K562 (cell line): ENCODE measurements at regions not wholly inside any gene's neighbourhood (a gene's known extent, or its start where the extent isn't known, plus 50 kb on each side); places are given as distances from the start of the nearest gene placed in this dataset.

Experiments used
- ATAC-seq: fragments of 200-7000 bp; cut with Tn5 transposase; 3 replicates; pipeline ENCODE4 v1.9.1; 2020; ENCODE audit warnings: moderate library complexity
- BruUV-seq: library from RNA; stranded (reverse); fragments of 400-500 nt; replicated peaks from 2 replicates; lab custom pipeline; 2021; lab: Mats Ljungman, UMichigan
- CTCF ChIA-PET: fragments of 300-600 bp; formaldehyde crosslinking; extraction: SDS; loops from one replicate; lab custom pipeline; 2021; ENCODE audit warnings: low intra/inter-chr PET ratio; lab: Yijun Ruan, JAX
- POLR2A ChIA-PET: fragments of 300-600, 350-650 bp; sonication (Branson Sonifier 250); formaldehyde crosslinking; extraction: SDS; loops from one replicate; lab custom pipeline; 2021; ENCODE audit warnings: antibody characterized with exemption, inconsistent platforms; lab: Yijun Ruan, JAX
- DNase-seq, 4 experiments: peaks; one replicate each; pipeline versions ENCODE4 v3.0.0 to v3.0.0-alpha.2; 2011 to 2018; ENCODE audit warnings: low spot score in 3 of 4, mixed read lengths in 3 of 4; ENCODE audit errors: extremely low read depth in 1 of 4
- FAIRE-seq: peaks from 2 replicates; lab custom pipeline; 2011; peaks lifted over from hg19 to GRCh38; lab: Jason Lieb, UNC
- H2AFZ ChIP-seq: 2 replicates; pipeline ENCODE4 v1.6.0; 2011; ENCODE audit warnings: low read depth, low read length, control low read depth, inconsistent platforms
- H3K27ac ChIP-seq: fragments of 200-600 bp; 3 replicates; pipeline ENCODE4 v1.8.0; 2011; ENCODE audit warnings: low read depth, mild to moderate bottlenecking, control low read depth, inconsistent platforms, low read length, moderate library complexity, mixed read lengths; ENCODE audit errors: extremely low read depth
- H3K27me3 ChIP-seq, 2 experiments: fragments of 300-600 bp in 1 of 2; 2 replicates in 1 of 2; 3 replicates in 1 of 2; pipeline versions ENCODE4 v1.6.0 to v1.8.0; 2011; ENCODE audit warnings: inconsistent platforms in 2 of 2, low read length in 2 of 2, mild to moderate bottlenecking in 1 of 2, mixed read lengths in 1 of 2, moderate library complexity in 1 of 2; ENCODE audit not compliant: control insufficient read depth in 2 of 2, insufficient read depth in 2 of 2
- H3K36me3 ChIP-seq: fragments of 300-600 bp; 3 replicates; pipeline ENCODE4 v1.8.0; 2011; ENCODE audit warnings: mild to moderate bottlenecking, low read length, inconsistent platforms; ENCODE audit not compliant: control insufficient read depth, insufficient read depth
- H3K4me1 ChIP-seq, 2 experiments: fragments of 200-600 bp in 1 of 2; replicated peaks in 1 of 2; 2 replicates in 1 of 2; 3 replicates in 1 of 2; pipeline versions ENCODE4 v1.5.1 to v1.8.0; 2011; ENCODE audit warnings: inconsistent platforms in 2 of 2, low read length in 2 of 2, mild to moderate bottlenecking in 1 of 2, mixed read lengths in 1 of 2, moderate library complexity in 1 of 2; ENCODE audit not compliant: control insufficient read depth in 2 of 2, insufficient read depth in 2 of 2
- H3K4me2 ChIP-seq: 2 replicates; pipeline ENCODE4 v1.6.1; 2011; ENCODE audit warnings: low read length, control low read depth, inconsistent platforms, mixed read lengths; ENCODE audit not compliant: insufficient read depth
- H3K4me3 ChIP-seq: fragments of 200-600 bp; sonication (generic), shearing (Covaris generic); 2 replicates; pipeline ENCODE4 v1.5.1; 2016; ENCODE audit warnings: control low read depth, inconsistent platforms
- H3K79me2 ChIP-seq: fragments of 200-600 bp; 3 replicates; pipeline ENCODE4 v1.8.0; 2011; ENCODE audit warnings: low read length, inconsistent platforms; ENCODE audit not compliant: control insufficient read depth, insufficient read depth
- H3K9ac ChIP-seq, 2 experiments: 2 replicates each; pipeline versions ENCODE4 v1.6.0 to v1.6.1; 2011; ENCODE audit warnings: low read depth in 2 of 2, low read length in 2 of 2, control low read depth in 1 of 2, inconsistent platforms in 1 of 2, mild to moderate bottlenecking in 1 of 2, mixed read lengths in 1 of 2; ENCODE audit not compliant: insufficient read depth in 1 of 2
- H3K9me1 ChIP-seq: one replicate; pipeline ENCODE4 v1.6.0; 2011; ENCODE audit warnings: inconsistent platforms, mild to moderate bottlenecking, low read length, moderate library complexity; ENCODE audit not compliant: control insufficient read depth, insufficient read depth
- H3K9me3 ChIP-seq: replicated peaks from 2 replicates; pipeline ENCODE4 v1.5.1; 2011; ENCODE audit warnings: low read depth, low read length, inconsistent platforms; ENCODE audit not compliant: control insufficient read depth, insufficient read depth
- H4K20me1 ChIP-seq: replicated peaks from 2 replicates; pipeline ENCODE4 v1.6.1; 2011; ENCODE audit warnings: low read length, inconsistent platforms, mixed read lengths; ENCODE audit not compliant: control insufficient read depth, insufficient read depth
- BCOR ChIP-seq: fragments of 450-650 bp; IDR thresholded peaks from 2 replicates; pipeline ENCODE4 v1.6.1; 2016
- FOSL1 ChIP-seq: fragments of 200-800 bp; sonication (Bioruptor generic); conservative IDR thresholded peaks from 2 replicates; pipeline ENCODE4 v1.6.1; 2016; ENCODE audit warnings: missing genetic modification characterization, missing compliant biosample characterization
- MEF2A ChIP-seq: IDR thresholded peaks from 2 replicates; pipeline ENCODE4 v1.6.1; 2011; ENCODE audit warnings: low read depth, mild to moderate bottlenecking, low read length, moderate library complexity; ENCODE audit not compliant: control insufficient read depth
- POLR3G ChIP-seq: IDR thresholded peaks from 2 replicates; pipeline ENCODE4 v1.6.1; 2011; ENCODE audit not compliant: insufficient read length, insufficient replicate concordance; ENCODE audit errors: extremely low read depth
- SIN3A ChIP-seq, 2 experiments: fragments of 150-350 bp in 1 of 2; IDR thresholded peaks; 2 replicates each; pipeline ENCODE4 v1.6.1; 2011 to 2016; ENCODE audit warnings: borderline replicate concordance in 2 of 2, low read depth in 2 of 2, low read length in 2 of 2, mild to moderate bottlenecking in 2 of 2, moderate library complexity in 2 of 2; ENCODE audit not compliant: control insufficient read depth in 1 of 2
- THRAP3 ChIP-seq: fragments of 450-650 bp; IDR thresholded peaks from 2 replicates; pipeline ENCODE4 v1.6.1; 2016; ENCODE audit warnings: mild to moderate bottlenecking, inconsistent platforms, borderline replicate concordance
- WGBS: fragments of 100-300 bp; shearing (Covaris generic); methylation state at CpG from one replicate; pipeline ENCODE4 v1.1.6; 2016; ENCODE audit warnings: low coverage, mixed read lengths; ENCODE audit not compliant: insufficient coverage; ENCODE audit errors: missing lambda C conversion rate; 5-methylcytosine and 5-hydroxymethylcytosine counted together
- in situ Hi-C: fragments of 300-500 bp; cut with MboI; formaldehyde crosslinking; loops from 4 replicates; pipeline ENCODE4 v1.15.0; 2018; ENCODE audit warnings: inconsistent platforms, mixed read lengths
- intact Hi-C: fragments of 100-400 bp; cut with micrococcal nuclease; formaldehyde crosslinking; loops from 2 replicates; pipeline ENCODE4 v1.14.2; 2022
- TF ChIP-seq, protein P1 (sequence below): fragments of 250-450 bp; sonication (Bioruptor Pico); IDR thresholded peaks from 2 replicates; pipeline ENCODE4 v1.4.0; 2020; ENCODE audit warnings: mild to moderate bottlenecking, moderate library complexity, borderline replicate concordance
- TF ChIP-seq, protein P2 (sequence below): fragments of 250-450 bp; sonication (Bioruptor Pico); IDR thresholded peaks from 2 replicates; pipeline ENCODE4 v1.4.0; 2020

DNA sequence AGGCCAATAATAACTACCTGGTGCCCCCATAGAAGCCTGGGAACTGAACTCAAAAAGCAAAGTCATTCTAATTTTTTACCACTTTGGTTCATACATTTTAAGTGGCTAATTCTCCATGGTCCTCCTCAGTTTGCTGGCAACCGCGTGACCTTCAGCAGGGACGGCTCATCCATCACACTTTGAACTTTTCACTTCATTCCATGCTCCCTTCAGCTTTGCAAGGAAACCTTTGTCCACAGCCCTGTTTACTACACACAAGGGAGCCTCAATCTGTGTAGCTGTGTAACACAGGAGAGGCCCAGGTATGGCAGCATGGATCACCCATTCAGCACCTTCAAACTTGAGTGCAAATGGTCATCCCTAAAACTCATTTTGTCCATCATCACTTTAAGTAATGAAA is 552.4 kb downstream of the IRX1 start:
- DNase-seq (no peak), ATAC-seq (no peak), FAIRE-seq (no peak)
- TF ChIP-seq POLR3G, result no peak
- no peak for TF ChIP-seq MEF2A
- TF ChIP-seq SIN3A (IDR thresholded peaks at IDR 0.05; ENCODE audit: borderline replicate concordance in 2 of 2, control insufficient read depth in 1 of 2, low read depth in 2 of 2, low read length in 2 of 2), result no peak
- no peak for TF ChIP-seq THRAP3
- TF ChIP-seq, protein P1, sequence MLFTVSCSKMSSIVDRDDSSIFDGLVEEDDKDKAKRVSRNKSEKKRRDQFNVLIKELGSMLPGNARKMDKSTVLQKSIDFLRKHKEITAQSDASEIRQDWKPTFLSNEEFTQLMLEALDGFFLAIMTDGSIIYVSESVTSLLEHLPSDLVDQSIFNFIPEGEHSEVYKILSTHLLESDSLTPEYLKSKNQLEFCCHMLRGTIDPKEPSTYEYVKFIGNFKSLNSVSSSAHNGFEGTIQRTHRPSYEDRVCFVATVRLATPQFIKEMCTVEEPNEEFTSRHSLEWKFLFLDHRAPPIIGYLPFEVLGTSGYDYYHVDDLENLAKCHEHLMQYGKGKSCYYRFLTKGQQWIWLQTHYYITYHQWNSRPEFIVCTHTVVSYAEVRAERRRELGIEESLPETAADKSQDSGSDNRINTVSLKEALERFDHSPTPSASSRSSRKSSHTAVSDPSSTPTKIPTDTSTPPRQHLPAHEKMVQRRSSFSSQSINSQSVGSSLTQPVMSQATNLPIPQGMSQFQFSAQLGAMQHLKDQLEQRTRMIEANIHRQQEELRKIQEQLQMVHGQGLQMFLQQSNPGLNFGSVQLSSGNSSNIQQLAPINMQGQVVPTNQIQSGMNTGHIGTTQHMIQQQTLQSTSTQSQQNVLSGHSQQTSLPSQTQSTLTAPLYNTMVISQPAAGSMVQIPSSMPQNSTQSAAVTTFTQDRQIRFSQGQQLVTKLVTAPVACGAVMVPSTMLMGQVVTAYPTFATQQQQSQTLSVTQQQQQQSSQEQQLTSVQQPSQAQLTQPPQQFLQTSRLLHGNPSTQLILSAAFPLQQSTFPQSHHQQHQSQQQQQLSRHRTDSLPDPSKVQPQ (CRISPR knock-in tag), result no peak
- no peak for TF ChIP-seq FOSL1 (tag)
- TF ChIP-seq, protein P2, sequence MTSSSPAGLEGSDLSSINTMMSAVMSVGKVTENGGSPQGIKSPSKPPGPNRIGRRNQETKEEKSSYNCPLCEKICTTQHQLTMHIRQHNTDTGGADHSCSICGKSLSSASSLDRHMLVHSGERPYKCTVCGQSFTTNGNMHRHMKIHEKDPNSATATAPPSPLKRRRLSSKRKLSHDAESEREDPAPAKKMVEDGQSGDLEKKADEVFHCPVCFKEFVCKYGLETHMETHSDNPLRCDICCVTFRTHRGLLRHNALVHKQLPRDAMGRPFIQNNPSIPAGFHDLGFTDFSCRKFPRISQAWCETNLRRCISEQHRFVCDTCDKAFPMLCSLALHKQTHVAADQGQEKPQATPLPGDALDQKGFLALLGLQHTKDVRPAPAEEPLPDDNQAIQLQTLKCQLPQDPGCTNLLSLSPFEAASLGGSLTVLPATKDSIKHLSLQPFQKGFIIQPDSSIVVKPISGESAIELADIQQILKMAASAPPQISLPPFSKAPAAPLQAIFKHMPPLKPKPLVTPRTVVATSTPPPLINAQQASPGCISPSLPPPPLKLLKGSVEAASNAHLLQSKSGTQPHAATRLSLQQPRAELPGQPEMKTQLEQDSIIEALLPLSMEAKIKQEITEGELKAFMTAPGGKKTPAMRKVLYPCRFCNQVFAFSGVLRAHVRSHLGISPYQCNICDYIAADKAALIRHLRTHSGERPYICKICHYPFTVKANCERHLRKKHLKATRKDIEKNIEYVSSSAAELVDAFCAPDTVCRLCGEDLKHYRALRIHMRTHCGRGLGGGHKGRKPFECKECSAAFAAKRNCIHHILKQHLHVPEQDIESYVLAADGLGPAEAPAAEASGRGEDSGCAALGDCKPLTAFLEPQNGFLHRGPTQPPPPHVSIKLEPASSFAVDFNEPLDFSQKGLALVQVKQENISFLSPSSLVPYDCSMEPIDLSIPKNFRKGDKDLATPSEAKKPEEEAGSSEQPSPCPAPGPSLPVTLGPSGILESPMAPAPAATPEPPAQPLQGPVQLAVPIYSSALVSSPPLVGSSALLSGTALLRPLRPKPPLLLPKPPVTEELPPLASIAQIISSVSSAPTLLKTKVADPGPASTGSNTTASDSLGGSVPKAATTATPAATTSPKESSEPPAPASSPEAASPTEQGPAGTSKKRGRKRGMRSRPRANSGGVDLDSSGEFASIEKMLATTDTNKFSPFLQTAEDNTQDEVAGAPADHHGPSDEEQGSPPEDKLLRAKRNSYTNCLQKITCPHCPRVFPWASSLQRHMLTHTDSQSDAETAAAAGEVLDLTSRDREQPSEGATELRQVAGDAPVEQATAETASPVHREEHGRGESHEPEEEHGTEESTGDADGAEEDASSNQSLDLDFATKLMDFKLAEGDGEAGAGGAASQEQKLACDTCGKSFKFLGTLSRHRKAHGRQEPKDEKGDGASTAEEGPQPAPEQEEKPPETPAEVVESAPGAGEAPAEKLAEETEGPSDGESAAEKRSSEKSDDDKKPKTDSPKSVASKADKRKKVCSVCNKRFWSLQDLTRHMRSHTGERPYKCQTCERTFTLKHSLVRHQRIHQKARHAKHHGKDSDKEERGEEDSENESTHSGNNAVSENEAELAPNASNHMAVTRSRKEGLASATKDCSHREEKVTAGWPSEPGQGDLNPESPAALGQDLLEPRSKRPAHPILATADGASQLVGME (CRISPR knock-in tag), result no peak
- TF ChIP-seq BCOR, result no peak
- 0% methylated on average over 3 of the region's 3 CpGs for WGBS
- Histone ChIP-seq H3K27me3 (no peaks in the 10 kb centered on the region; a peak in 1 of 5 replicates), H2AFZ (no peak overlapping the region), H3K36me3 (no peaks in the 10 kb centered on the region), H3K9ac (no peak overlapping the region), H3K4me2 (no peak overlapping the region), H3K27ac (no peak overlapping the region), H4K20me1 (no peaks in the 10 kb centered on the region; the same call in 1 of the 2 replicates), H3K4me3 (no peak overlapping the region), H3K9me1 (no peaks in the 10 kb centered on the region), H3K4me1 (no peaks in the 10 kb centered on the region), H3K9me3 (no peaks in the 10 kb centered on the region), H3K79me2 (no peaks in the 10 kb centered on the region)
- BruUV-seq, result no TSS peak
- intact Hi-C loops, result no loop called here
- ChIA-PET CTCF (no interaction called here), POLR2A (no interaction called here)
- in situ Hi-C loops, result no loop called here
